ENCODE measurements at regions not wholly inside any gene's neighbourhood (a gene's known extent, or its start where the extent isn't known, plus 50 kb on each side); places are given as distances from the start of the nearest gene placed in this dataset.

GRCh38 chrX:22325096-22325495, 52.4 kb downstream of the CBLL2 start:
- no peak for DNase-seq (ENCODE audit: low spot score)

GRCh38 chrX:22329783-22330182, 57.1 kb downstream of the CBLL2 start:
- no peak for DNase-seq (ENCODE audit: low spot score)

- no peak for DNase-seq (ENCODE audit: low spot score)
These were observed 66.0 kb downstream of the CBLL2 start for GRCh38 chrX:22338740-22339139.

- DNase-seq (ENCODE audit: low spot score) = no peak
These were observed 66.7 kb downstream of the CBLL2 start for GRCh38 chrX:22339459-22339858.

GRCh38 chrX:22340022-22340616, 67.4 kb downstream of the CBLL2 start:
- DNase-seq (ENCODE audit: low spot score) = no peak

GRCh38 chrX:22343192-22343591, 70.5 kb downstream of the CBLL2 start:
- no peak for DNase-seq (ENCODE audit: low spot score)

GRCh38 chrX:22345884-22346283, 73.2 kb downstream of the CBLL2 start:
- DNase-seq (ENCODE audit: low spot score) = no peak

- no peak for DNase-seq (ENCODE audit: low spot score)
These were observed 74.8 kb downstream of the CBLL2 start for GRCh38 chrX:22347491-22347890.

- DNase-seq (ENCODE audit: low spot score) = no peak
These were observed 76.4 kb downstream of the CBLL2 start for GRCh38 chrX:22349116-22349515.

- DNase-seq (ENCODE audit: low spot score) = no peak
These were observed 78.4 kb downstream of the CBLL2 start for GRCh38 chrX:22351076-22351475.

- no peak for DNase-seq (ENCODE audit: low spot score)
These were observed 79.3 kb downstream of the CBLL2 start for GRCh38 chrX:22351966-22352365.

- no peak for DNase-seq (ENCODE audit: low spot score)
These were observed 84.9 kb downstream of the CBLL2 start for GRCh38 chrX:22357621-22358020.

GRCh38 chrX:22360129-22360528, 87.4 kb downstream of the CBLL2 start:
- DNase-seq (ENCODE audit: low spot score) = no peak

GRCh38 chrX:22365460-22365859, 92.7 kb downstream of the CBLL2 start:
- DNase-seq (ENCODE audit: low spot score) = no peak

GRCh38 chrX:22366166-22366702, 93.5 kb downstream of the CBLL2 start:
- no peak for DNase-seq (ENCODE audit: low spot score)

GRCh38 chrX:22366906-22367305, 94.2 kb downstream of the CBLL2 start:
- no peak for DNase-seq (ENCODE audit: low spot score)

- DNase-seq (ENCODE audit: low spot score) = no peak
These were observed 100.4 kb downstream of the CBLL2 start for GRCh38 chrX:22373094-22373493.

GRCh38 chrX:22373766-22374165, 101.1 kb downstream of the CBLL2 start:
- no peak for DNase-seq (ENCODE audit: low spot score)

GRCh38 chrX:22376369-22376768, 103.7 kb downstream of the CBLL2 start:
- DNase-seq (ENCODE audit: low spot score) = no peak

GRCh38 chrX:22378296-22378695, 105.6 kb downstream of the CBLL2 start:
- DNase-seq (ENCODE audit: low spot score) = no peak

GRCh38 chrX:22383988-22384387, 111.3 kb downstream of the CBLL2 start:
- DNase-seq (ENCODE audit: low spot score) = peak; percentile 20

GRCh38 chrX:22389556-22390179, 117.0 kb downstream of the CBLL2 start:
- no peak for DNase-seq (ENCODE audit: low spot score)

- no peak for DNase-seq (ENCODE audit: low spot score)
These were observed 119.6 kb downstream of the CBLL2 start for GRCh38 chrX:22392133-22392948.

All from HT-29 (cell line).